Natural killer cell (primary cell): ENCODE measurements at regions not wholly inside any gene's neighbourhood (a gene's known extent, or its start where the extent isn't known, plus 50 kb on each side); places are given as distances from the start of the nearest gene placed in this dataset.

Experiments used
- ATAC-seq, 3 donors: fragments of 150-1000 bp in 2 of 3; fragments of 200-7000 bp in 1 of 3; cut with Tn5 transposase; 1 replicate in 1 of 3; 2 replicates in 2 of 3; pipeline ENCODE4 v1.10.0; 2021; ENCODE audit warnings: mild to moderate bottlenecking in 2 of 3, moderate library complexity in 2 of 3
- DNase-seq, 2 donors: peaks; one replicate each; pipeline versions ENCODE4 v3.0.0 to v3.0.0-alpha.2; 2013 to 2021; ENCODE audit warnings: mixed read lengths in 1 of 2
- H3K27ac ChIP-seq: one replicate; pipeline ENCODE4 v1.5.1; 2013; ENCODE audit warnings: mild to moderate bottlenecking, low read length
- H3K27me3 ChIP-seq: one replicate; pipeline ENCODE4 v1.6.1; 2013; ENCODE audit warnings: low read length; ENCODE audit not compliant: control insufficient read depth, insufficient read depth
- H3K36me3 ChIP-seq: one replicate; pipeline ENCODE4 v1.6.1; 2013; ENCODE audit warnings: low read length; ENCODE audit not compliant: control insufficient read depth, insufficient read depth
- H3K4me1 ChIP-seq: one replicate; pipeline ENCODE4 v1.6.1; 2013; ENCODE audit warnings: low read length; ENCODE audit not compliant: control insufficient read depth, insufficient read depth
- H3K4me3 ChIP-seq: one replicate; pipeline ENCODE4 v1.5.1; 2013; ENCODE audit warnings: low read length
- H3K9me3 ChIP-seq: one replicate; pipeline ENCODE4 v1.6.1; 2013; ENCODE audit warnings: low read length; ENCODE audit not compliant: control insufficient read depth, insufficient read depth
- H3K27ac Mint-ChIP-seq, 2 donors: one replicate each; pipeline ENCODE4 v1.8.0; 2022; ENCODE audit warnings: mild to moderate bottlenecking in 2 of 2, mixed read lengths in 2 of 2, moderate library complexity in 1 of 2
- H3K27me3 Mint-ChIP-seq, 2 donors: one replicate each; pipeline ENCODE4 v1.8.0; 2022; ENCODE audit warnings: low read depth in 2 of 2, mixed read lengths in 2 of 2
- H3K36me3 Mint-ChIP-seq: one replicate; pipeline ENCODE4 v1.8.0; 2022; ENCODE audit warnings: mixed read lengths
- H3K4me1 Mint-ChIP-seq, 2 donors: one replicate each; pipeline ENCODE4 v1.8.0; 2022; ENCODE audit warnings: mixed read lengths in 2 of 2
- H3K4me3 Mint-ChIP-seq: one replicate; pipeline ENCODE4 v1.8.0; 2022; ENCODE audit warnings: mild to moderate bottlenecking, moderate library complexity, mixed read lengths
- H3K9me3 Mint-ChIP-seq, 2 donors: one replicate each; pipeline ENCODE4 v1.8.0; 2022; ENCODE audit warnings: mixed read lengths in 2 of 2
- CTCF ChIP-seq: fragments of 200-600 bp; IDR thresholded peaks from one replicate; pipeline ENCODE4 v1.8.0; 2022; ENCODE audit warnings: antibody characterized with exemption
- WGBS: methylation state at CpG from one replicate; pipeline ENCODE4 v1.1.7; 2013; ENCODE audit warnings: missing lambda C conversion rate; ENCODE audit not compliant: insufficient coverage; 5-methylcytosine and 5-hydroxymethylcytosine counted together
- intact Hi-C: fragments of 100-400 bp; cut with micrococcal nuclease; formaldehyde crosslinking; loops from one replicate; pipeline ENCODE4 v1.14.2; 2022

DNA sequence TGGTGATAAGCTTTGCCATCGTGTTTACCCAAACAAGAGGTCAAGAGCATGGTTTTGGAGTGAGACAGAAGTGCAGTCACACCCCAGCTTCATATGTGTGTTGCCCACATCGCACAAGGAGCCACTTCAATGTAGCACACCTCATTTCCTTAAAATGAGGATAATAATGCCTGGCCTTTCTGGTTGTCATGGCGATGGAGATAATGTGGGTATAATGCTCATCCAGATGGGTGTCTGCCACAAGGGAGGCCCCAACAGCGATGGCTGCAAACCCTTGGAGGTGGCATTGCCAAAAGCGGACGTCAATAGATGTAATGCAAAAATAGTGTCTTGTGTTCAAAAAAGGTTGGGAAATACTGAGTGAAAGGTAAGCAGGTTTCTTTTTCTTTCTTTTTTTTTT, 83.1 kb upstream of the AJAP1 start:
- Histone ChIP-seq H3K4me1 (no peaks in the 10 kb centered on the region), H3K4me3 (no peak overlapping the region), H3K27ac (no peak overlapping the region), H3K36me3 (no peaks in the 10 kb centered on the region), H3K9me3 (no peaks in the 10 kb centered on the region), H3K27me3 (no peaks in the 10 kb centered on the region)
- Mint-ChIP-seq H3K27me3 (peaks cover 11 to 22% of the 10 kb centered on the region in 2 donors), H3K9me3 (no peaks in the 10 kb centered on the region), H3K4me3 (no peak overlapping the region), H3K4me1 (no peaks in the 10 kb centered on the region), H3K27ac (no peak overlapping the region), H3K36me3 (no peaks in the 10 kb centered on the region)
- ATAC-seq = no peak
- intact Hi-C loops = no loop called here
- WGBS = 92% methylated on average over 5 of the region's 6 CpGs
- DNase-seq = no peak
- no peak for TF ChIP-seq CTCF

DNA sequence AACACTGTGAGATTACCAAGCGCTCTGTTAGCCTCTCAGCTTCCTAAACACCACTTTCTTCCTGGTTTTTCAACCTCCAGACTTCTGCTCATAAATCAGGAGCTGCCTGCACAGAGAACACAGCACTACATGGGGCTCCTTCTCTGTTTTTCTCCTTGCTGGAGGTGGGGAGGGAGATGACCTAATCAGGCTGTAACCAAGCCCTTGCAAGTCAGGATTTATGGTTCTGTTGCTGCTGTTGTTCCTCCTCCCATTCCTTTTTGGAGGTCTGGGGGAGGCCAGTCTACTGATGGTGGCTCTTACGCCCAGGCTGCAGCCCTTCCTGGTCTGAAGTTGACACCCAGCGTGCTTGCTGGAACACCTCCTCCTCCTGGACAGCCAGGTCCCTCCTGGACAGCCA, 80.9 kb upstream of the AJAP1 start:
- no peaks in the 10 kb centered on the region for H3K36me3 Mint-ChIP-seq
- DNase-seq (no peak), ATAC-seq (no peak)
- no peak overlapping the region for H3K4me3 ChIP-seq
- no peaks in the 10 kb centered on the region for H3K4me1 ChIP-seq
- WGBS = 16% methylated on average over 3 of the region's 3 CpGs
- no peaks in the 10 kb centered on the region for H3K9me3 Mint-ChIP-seq
- H3K27ac Mint-ChIP-seq = no peak overlapping the region
- H3K4me3 Mint-ChIP-seq = no peak overlapping the region
- no peaks in the 10 kb centered on the region for H3K27me3 ChIP-seq
- no peaks in the 10 kb centered on the region for H3K4me1 Mint-ChIP-seq
- H3K36me3 ChIP-seq = no peaks in the 10 kb centered on the region
- peaks cover 11 to 26% of the 10 kb centered on the region in 2 donors for H3K27me3 Mint-ChIP-seq
- intact Hi-C loops = no loop called here
- TF ChIP-seq CTCF = no peak
- H3K9me3 ChIP-seq = no peaks in the 10 kb centered on the region
- H3K27ac ChIP-seq = no peak overlapping the region

GRCh38 chr1:4581807-4582206, 72.6 kb upstream of the AJAP1 start:
- Histone ChIP-seq H3K36me3 (no peaks in the 10 kb centered on the region), H3K4me3 (no peak overlapping the region), H3K4me1 (no peaks in the 10 kb centered on the region), H3K27me3 (no peaks in the 10 kb centered on the region), H3K9me3 (no peaks in the 10 kb centered on the region), H3K27ac (no peak overlapping the region)
- no peak overlapping the region for H3K27ac Mint-ChIP-seq
- H3K4me1 Mint-ChIP-seq = no peaks in the 10 kb centered on the region
- peaks cover 42 to 61% of the 10 kb centered on the region in 2 donors for H3K27me3 Mint-ChIP-seq
- no peaks in the 10 kb centered on the region for H3K36me3 Mint-ChIP-seq
- intact Hi-C loops = no loop called here
- WGBS = 64% methylated on average over 3 of the region's 5 CpGs
- no peak for ATAC-seq
- H3K9me3 Mint-ChIP-seq = no peaks in the 10 kb centered on the region
- H3K4me3 Mint-ChIP-seq = no peak overlapping the region
- no peak for DNase-seq
- TF ChIP-seq CTCF = no peak

GRCh38 chr1:4584449-4584848, 70.0 kb upstream of the AJAP1 start:
- ATAC-seq (no peak), DNase-seq (no peak)
- H3K27me3 ChIP-seq = no peaks in the 10 kb centered on the region
- WGBS = 79% methylated on average over 5 of the region's 5 CpGs
- intact Hi-C loops = no loop called here
- Mint-ChIP-seq H3K27ac (no peak overlapping the region), H3K4me3 (no peak overlapping the region), H3K9me3 (no peaks in the 10 kb centered on the region), H3K27me3 (peaks cover 47 to 48% of the 10 kb centered on the region in 2 donors), H3K36me3 (no peaks in the 10 kb centered on the region), H3K4me1 (no peaks in the 10 kb centered on the region)
- H3K36me3 ChIP-seq = no peaks in the 10 kb centered on the region
- H3K27ac ChIP-seq = no peak overlapping the region
- no peaks in the 10 kb centered on the region for H3K9me3 ChIP-seq
- H3K4me1 ChIP-seq = no peaks in the 10 kb centered on the region
- no peak for TF ChIP-seq CTCF
- no peak overlapping the region for H3K4me3 ChIP-seq
